Forelimb muscle (tissue), 1 donor: ENCODE measurements at regions not wholly inside any gene's neighbourhood (a gene's known extent, or its start where the extent isn't known, plus 50 kb on each side); places are given as distances from the start of the nearest gene placed in this dataset.
"Not testable (repeated sequence)": the region's sequence is repeated elsewhere in the genome, so short reads cannot be mapped to it uniquely, and the experiment has no call there.

Experiments used
- DNase-seq: peaks from one replicate; pipeline ENCODE4 v3.0.0-alpha.2; 2013; ENCODE audit warnings: low read depth

- no peak for DNase-seq
Measured at GRCh38 chr5:113652161-113652560, 138.7 kb downstream of the YTHDC2 start.

DNA sequence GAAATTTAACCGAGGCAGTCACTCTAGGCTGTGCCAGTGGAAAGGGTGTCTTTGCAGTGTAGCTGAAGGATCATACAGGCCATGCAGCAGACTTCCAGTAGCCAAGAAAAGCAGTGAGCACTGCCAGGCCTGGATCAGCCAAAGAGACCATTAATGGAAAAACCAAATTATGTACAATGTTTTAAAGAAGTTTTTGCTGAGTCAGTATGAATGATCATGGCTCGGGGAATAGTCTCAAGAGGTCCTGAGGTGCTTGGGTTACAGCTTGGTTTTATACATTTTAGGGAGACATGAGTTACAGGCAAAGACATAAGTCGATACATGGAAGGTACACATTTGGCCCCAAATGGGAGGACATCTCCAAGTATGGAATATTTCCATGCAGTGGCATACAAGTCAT lies 141.3 kb downstream of the YTHDC2 start:
- DNase-seq: no peak

DNA sequence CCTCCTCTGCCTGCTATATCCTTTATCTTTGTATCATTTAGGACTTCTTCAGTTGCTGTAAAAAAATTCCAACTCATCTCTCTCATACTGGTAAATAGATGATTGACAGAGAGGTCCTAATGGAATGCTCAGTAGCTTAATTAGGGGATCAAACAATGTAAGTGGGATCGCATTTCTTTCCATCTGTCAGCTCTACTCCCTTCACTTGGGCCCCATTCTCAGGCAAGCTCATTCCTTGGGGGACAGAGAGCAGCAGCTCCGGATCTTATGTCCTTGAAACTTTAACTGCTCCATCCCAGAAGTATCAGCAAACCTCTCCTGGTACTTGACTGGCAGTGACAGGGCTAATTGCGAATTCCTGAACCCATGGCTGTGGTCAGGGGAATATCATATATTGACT lies 146.7 kb downstream of the YTHDC2 start:
- DNase-seq: no peak

DNA sequence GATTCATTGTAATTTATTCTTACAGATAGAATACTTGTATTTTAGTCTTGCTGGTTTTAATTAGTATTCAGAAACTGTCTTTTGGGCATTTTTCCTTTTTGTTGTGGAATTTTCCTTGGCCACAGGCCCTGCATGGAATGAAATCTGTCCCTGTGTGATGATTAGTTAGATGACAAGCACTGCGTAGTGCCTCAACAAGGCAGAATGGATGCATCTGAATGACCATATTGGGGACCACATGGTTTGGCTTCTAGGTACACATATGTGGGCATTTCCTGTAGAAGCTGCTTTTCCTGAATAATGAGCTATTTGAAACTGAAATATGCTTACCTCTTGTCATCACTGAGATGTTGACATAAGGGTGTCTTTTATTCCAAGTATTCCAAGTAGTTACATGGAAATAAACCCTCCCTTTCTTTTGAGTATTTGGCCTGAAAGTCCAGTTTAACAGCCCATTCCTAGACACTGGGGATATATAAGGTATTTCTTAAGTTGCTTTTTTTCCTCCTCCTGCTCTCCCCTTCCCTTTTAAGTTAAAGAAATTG lies 147.3 kb downstream of the YTHDC2 start:
- no peak for DNase-seq

- no peak for DNase-seq
Measured at GRCh38 chr5:113663879-113664541, 150.5 kb downstream of the YTHDC2 start.

- DNase-seq: no peak
Measured at GRCh38 chr5:113673041-113673440, 159.5 kb downstream of the YTHDC2 start.

GRCh38 chr5:113675166-113675565 lies 161.7 kb downstream of the YTHDC2 start:
- no peak for DNase-seq

DNA sequence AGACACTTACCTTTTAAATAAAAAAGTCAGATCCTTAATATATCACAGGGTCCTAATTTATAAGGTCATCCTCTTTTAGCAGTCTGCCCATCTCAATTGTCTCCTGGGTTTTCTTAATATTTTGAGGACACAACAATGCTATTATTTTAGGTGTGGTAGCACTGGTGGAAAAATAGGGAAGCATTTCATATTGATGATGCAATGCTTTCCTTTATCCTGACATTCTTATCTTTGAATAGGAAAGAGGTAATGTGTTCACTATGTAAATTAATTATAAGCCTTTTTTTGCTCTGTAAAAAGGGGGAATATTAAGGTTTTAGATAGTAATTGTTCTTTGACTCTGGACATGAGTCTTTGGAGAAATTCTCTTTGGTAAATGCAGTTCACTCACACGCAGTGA lies 164.7 kb downstream of the YTHDC2 start:
- DNase-seq: no peak

- no peak for DNase-seq
Measured at GRCh38 chr5:113678924-113679575, 165.6 kb downstream of the YTHDC2 start.

GRCh38 chr5:113680534-113680933 lies 167.0 kb downstream of the YTHDC2 start:
- DNase-seq: no peak

GRCh38 chr5:113682497-113683136 lies 169.1 kb downstream of the YTHDC2 start:
- no peak for DNase-seq

DNA sequence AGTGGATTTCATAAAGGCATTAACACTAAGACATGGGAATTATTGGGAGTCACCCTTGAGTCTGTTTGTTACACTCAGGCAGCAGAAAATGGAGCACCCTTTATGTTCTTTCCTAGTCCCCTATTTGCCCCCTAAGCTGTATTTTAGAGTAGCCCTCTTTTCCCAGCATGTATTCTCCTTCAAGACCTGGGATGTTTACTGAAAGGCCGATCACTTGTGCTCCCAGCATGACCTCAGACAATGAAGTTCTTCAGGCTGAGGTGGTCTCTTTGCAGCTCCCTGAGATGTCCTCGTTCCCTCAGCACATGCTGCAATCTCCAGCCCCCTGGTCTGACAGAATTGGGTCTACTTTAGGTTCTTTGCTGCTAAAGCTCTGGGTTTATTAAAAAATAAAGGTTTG lies 169.7 kb downstream of the YTHDC2 start:
- DNase-seq: no peak

- DNase-seq: no peak
Measured at GRCh38 chr5:113686599-113686998, 173.1 kb downstream of the YTHDC2 start.

DNA sequence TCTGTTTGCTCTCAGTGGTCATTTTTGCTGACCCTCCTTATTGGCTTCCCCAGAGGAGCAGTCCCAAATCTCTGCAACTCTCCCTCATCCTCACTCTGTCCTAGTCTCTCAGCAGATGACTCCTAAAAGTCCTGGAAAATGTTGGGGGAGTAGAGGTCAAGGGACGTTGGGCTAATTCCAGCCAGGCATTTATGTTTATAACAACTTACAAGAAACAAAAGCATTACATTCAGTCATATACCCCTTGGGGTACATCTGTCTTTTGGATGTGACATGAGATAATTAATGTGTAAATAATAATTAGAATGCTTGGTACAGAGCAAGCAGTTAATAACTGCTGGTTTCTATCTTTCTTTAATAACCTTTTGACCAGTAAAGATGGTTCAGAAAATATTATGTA lies 176.2 kb downstream of the YTHDC2 start:
- DNase-seq: no peak

DNA sequence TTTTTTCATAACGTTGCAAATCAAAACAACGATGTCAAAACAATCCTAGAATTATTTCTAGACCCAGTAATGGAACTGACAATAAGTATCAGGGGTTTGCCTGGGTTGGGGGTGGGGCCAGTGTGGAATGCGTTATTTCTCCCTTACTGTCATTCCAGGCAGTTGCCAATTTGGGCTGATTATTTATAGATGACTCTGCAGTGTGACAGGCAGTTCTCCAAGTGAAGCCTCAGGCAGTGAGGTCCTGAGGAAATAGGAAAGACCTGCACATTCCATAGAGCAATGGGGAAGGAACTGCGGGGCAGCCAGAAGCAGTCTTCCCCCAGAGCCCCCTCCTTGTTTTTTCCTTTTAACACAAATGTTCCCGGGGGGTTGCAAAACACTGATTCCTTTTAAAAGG lies 179.0 kb downstream of the YTHDC2 start:
- DNase-seq: no peak

DNA sequence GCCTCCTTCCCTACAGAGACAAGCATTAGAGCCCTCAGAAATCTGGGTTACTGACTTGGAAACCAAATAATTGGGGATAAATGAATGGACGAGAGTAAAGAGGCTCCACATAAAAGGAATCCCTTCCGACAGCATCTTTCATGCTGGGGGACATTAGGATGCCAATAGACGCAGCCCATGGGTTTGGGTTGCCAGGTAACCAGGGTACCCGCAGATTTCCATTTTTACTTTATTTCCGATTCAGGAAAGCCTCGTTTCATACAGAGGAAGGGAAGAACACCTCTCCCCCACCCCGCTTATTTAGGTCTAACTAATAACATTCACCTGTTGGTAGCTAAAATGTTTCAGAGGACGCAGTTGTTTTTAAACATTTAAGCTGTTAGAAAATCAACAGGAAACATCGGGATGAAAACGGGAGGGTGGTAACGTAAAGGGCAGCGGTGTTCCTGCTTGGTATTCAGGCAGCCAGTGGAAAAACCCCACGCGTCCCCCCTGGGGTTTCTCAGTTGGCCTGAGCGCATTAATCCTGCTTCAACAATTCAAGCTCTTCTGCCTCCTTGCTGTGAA lies 179.5 kb downstream of the YTHDC2 start:
- no peak for DNase-seq

DNA sequence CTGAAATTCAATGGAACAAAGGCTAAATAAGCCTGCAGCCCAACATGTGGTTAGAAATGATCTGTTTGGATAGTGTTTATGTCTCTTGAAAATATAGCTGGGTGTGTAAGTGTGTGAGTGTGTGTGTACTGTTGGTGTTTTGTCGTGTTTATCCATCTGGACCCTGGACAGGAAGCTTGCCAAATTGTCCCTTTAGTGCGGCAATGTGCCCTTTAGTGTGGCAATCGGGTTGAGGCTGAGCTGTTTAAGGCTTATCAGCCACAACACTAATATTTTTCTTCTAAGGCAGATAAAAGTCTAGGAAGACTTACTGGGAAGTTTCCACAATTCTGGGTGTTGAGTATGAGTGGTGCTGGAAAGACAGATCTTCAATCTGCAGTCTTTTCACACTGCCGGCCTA lies 180.2 kb downstream of the YTHDC2 start:
- no peak for DNase-seq

- DNase-seq: no peak
Measured at GRCh38 chr5:113694576-113694975, 181.1 kb downstream of the YTHDC2 start.

DNA sequence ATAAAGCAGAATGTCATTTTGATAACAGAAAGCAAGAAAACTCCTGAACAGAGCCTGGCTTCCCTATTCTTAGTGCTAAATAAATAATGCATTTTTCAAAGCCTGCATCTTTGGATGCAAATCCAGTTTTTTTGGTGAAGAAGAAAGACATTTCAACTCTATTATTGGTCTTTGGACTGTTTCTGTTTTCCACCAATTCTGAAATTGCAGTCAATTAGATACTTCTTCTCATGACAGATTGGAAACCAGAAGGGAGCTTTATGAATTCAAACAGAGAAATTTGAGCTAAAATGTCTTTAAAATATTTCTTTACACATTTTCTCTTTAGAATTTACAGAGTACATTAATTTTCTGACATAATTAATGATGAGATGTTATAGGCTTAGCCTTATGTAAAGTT lies 189.8 kb downstream of the YTHDC2 start:
- DNase-seq: no peak

- DNase-seq: no peak
Measured at GRCh38 chr5:113705657-113706056, 192.2 kb downstream of the YTHDC2 start.

DNA sequence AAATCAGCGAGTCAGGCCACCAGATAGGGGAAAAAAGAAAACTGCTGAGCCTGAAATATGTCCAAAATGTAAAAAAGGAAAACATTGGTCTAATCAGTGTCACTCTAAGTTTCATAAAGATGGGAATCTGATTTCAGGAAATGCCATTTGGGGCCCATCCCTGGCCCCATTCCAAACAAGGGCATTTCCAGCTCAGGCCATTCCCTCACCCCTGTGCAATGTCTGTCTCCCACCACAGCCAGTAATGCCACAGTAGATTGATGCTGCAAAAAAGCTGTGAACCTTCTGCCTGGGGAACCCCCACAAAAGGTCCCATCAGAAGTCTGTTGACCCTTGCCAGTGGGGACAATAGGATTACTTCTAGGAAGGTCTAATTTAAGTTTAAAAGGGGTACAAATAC lies 199.6 kb downstream of the YTHDC2 start:
- DNase-seq: no peak

DNA sequence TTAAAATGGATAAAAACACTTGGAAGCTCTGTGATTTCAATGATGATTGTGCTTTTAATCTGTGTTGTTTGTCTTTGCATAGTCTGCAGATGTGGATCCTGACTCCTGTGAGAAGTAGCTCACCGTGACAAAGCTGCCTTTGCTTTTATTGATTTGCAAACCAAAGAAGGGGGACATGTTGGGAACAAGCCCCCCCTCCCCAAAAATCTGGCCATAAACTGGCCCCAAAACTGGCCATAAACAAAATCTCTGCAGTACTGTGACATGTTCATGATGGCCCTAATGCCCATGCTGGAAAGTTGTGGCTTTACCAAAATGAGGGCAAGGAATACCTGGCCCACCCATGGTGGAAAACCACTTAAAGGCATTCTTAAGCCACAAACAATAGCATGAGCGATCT lies 202.4 kb downstream of the YTHDC2 start:
- not testable (repeated sequence) for DNase-seq

DNA sequence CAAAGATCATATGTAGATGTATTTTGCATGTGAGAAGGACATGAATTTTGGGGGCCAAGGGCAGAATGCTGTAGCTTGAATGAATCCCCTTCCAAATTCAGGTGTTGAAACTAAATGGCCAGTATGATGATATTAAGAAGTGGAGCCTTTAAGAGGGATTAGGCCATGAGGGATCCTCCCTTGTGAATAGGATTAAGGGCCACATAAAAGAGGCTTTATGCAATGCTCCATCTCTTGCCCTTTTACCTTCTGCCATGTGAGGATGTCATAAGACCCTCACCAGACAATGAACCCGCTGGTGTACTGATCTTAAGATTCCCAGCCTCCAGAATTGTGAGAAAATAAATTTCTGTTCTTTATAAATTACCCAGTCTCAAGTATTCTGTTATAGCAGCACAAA lies 206.1 kb downstream of the YTHDC2 start:
- DNase-seq: no peak
